GM12878 (cell line): ENCODE measurements at regions not wholly inside any gene's neighbourhood (a gene's known extent, or its start where the extent isn't known, plus 50 kb on each side); places are given as distances from the start of the nearest gene placed in this dataset.

Experiments
- ATAC-seq: fragments of 200-7000 bp; cut with Tn5 transposase; 3 replicates; pipeline ENCODE4 v1.9.1; 2020; ENCODE audit warnings: mild to moderate bottlenecking, moderate library complexity
- BruUV-seq: library from RNA; stranded (reverse); fragments of 400-500 nt; replicated peaks from 2 replicates; lab custom pipeline; 2021; lab: Mats Ljungman, UMichigan
- CTCF ChIA-PET: fragments of 300-600 bp; sonication (Branson Sonifier 250); formaldehyde crosslinking; extraction: SDS; loops from one replicate; lab custom pipeline; 2021; ENCODE audit warnings: inconsistent platforms; lab: Yijun Ruan, JAX
- POLR2A ChIA-PET: fragments of 350-600 bp; formaldehyde crosslinking; extraction: SDS; loops from one replicate; lab custom pipeline; 2021; ENCODE audit warnings: inconsistent platforms; lab: Charles Lee
- RAD21 ChIA-PET: fragments of 300-600 bp; sonication (Branson Sonifier 250); formaldehyde crosslinking; loops from one replicate; lab custom pipeline; 2023; ENCODE audit warnings: antibody characterized with exemption; ENCODE audit not compliant: unreplicated experiment; lab: Charles Lee
- SMC1A ChIA-PET: fragments of 300-600 bp; sonication (Branson Sonifier 250); formaldehyde crosslinking; loops from one replicate; lab custom pipeline; 2023; ENCODE audit not compliant: unreplicated experiment, uncharacterized antibody; lab: Charles Lee
- DNase-seq: peaks from one replicate; pipeline ENCODE4 v3.0.0-alpha.2; 2011; ENCODE audit warnings: low read depth, low spot score
- FAIRE-seq: peaks from 3 replicates; lab custom pipeline; 2011; peaks lifted over from hg19 to GRCh38; lab: Jason Lieb, UNC
- H2AFZ ChIP-seq: 2 replicates; pipeline ENCODE4 v1.6.0; 2011; ENCODE audit warnings: low read depth, low read length, control low read depth; ENCODE audit not compliant: control insufficient read depth
- H3K27ac ChIP-seq: 2 replicates; pipeline ENCODE4 v1.5.1; 2011; ENCODE audit warnings: control low read depth; ENCODE audit not compliant: control insufficient read depth, insufficient read depth
- H3K27me3 ChIP-seq, 2 experiments: replicated peaks in 1 of 2; 2 replicates each; pipeline versions ENCODE4 v1.6.0 to v1.6.1; 2011; ENCODE audit warnings: low read length in 1 of 2; ENCODE audit not compliant: control insufficient read depth in 2 of 2, insufficient read depth in 2 of 2
- H3K36me3 ChIP-seq, 2 experiments: 2 replicates each; pipeline ENCODE4 v1.5.1; 2011; ENCODE audit warnings: low read length in 1 of 2; ENCODE audit not compliant: control insufficient read depth in 2 of 2, insufficient read depth in 2 of 2
- H3K4me1 ChIP-seq: 2 replicates; pipeline ENCODE4 v1.6.1; 2011; ENCODE audit warnings: mild to moderate bottlenecking, low read length, moderate library complexity, mixed read lengths; ENCODE audit not compliant: control insufficient read depth, insufficient read depth
- H3K4me2 ChIP-seq: 2 replicates; pipeline ENCODE4 v1.6.0; 2011; ENCODE audit warnings: control low read depth; ENCODE audit not compliant: control insufficient read depth, insufficient read depth
- H3K4me3 ChIP-seq: fragments of 200-600 bp; sonication (generic); 2 replicates; pipeline ENCODE4 v1.5.1; 2016
- H3K79me2 ChIP-seq: 2 replicates; pipeline ENCODE4 v1.6.0; 2011; ENCODE audit warnings: low read length; ENCODE audit not compliant: control insufficient read depth, insufficient read depth
- H3K9ac ChIP-seq: 2 replicates; pipeline ENCODE4 v1.8.0; 2011; ENCODE audit warnings: low read length, control low read depth, mixed read lengths; ENCODE audit not compliant: control insufficient read depth, insufficient read depth
- H3K9me3 ChIP-seq: replicated peaks from 3 replicates; pipeline ENCODE4 v1.5.1; 2011; ENCODE audit warnings: mild to moderate bottlenecking, low read length; ENCODE audit not compliant: control insufficient read depth, insufficient read depth
- H4K20me1 ChIP-seq: 2 replicates; pipeline ENCODE4 v1.6.0; 2011; ENCODE audit not compliant: control insufficient read depth, insufficient read depth
- BCLAF1 ChIP-seq: fragments of 450-650 bp; IDR thresholded peaks from 2 replicates; pipeline ENCODE4 v1.6.1; 2017; ENCODE audit warnings: antibody characterized with exemption, mild to moderate bottlenecking, moderate library complexity
- CREM ChIP-seq: IDR thresholded peaks from 2 replicates; pipeline ENCODE4 v1.6.1; 2014; ENCODE audit warnings: antibody characterized with exemption, low read depth
- EGR1 ChIP-seq, 2 experiments: IDR thresholded peaks; 1 replicate in 1 of 2; 2 replicates in 1 of 2; pipeline ENCODE4 v1.6.1; 2011 to 2012; ENCODE audit warnings: low read depth in 2 of 2, low read length in 2 of 2, borderline replicate concordance in 1 of 2, mild to moderate bottlenecking in 1 of 2, moderate library complexity in 1 of 2
- ETV6 ChIP-seq, 2 experiments: fragments of 450-650 bp in 1 of 2; IDR thresholded peaks in 1 of 2; conservative IDR thresholded peaks in 1 of 2; 2 replicates each; pipeline ENCODE4 v1.6.1; 2014; ENCODE audit warnings: antibody characterized with exemption in 1 of 2, borderline replicate concordance in 1 of 2, low read depth in 1 of 2, mild to moderate bottlenecking in 1 of 2, moderate library complexity in 1 of 2
- NRF1 ChIP-seq: conservative IDR thresholded peaks from 2 replicates; pipeline ENCODE4 v1.6.1; 2011; ENCODE audit warnings: mild to moderate bottlenecking, low read depth, low read length, improper control_type of control experiment
- PRDM15 ChIP-seq: fragments of 450-650 bp; formaldehyde crosslinking; IDR thresholded peaks from 2 replicates; pipeline ENCODE4 v1.4.0; 2020; ENCODE audit warnings: mild to moderate bottlenecking, moderate library complexity
- RELA ChIP-seq: fragments of 450-650 bp; IDR thresholded peaks from 2 replicates; pipeline ENCODE4 v1.8.0; 2014; ENCODE audit warnings: borderline replicate concordance; ENCODE audit not compliant: partially characterized antibody
- RELB ChIP-seq: fragments of 450-650 bp; IDR thresholded peaks from 2 replicates; pipeline ENCODE4 v1.6.1; 2017; ENCODE audit warnings: low read depth, mild to moderate bottlenecking, moderate library complexity
- SP1 ChIP-seq: IDR thresholded peaks from one replicate; pipeline ENCODE4 v1.6.1; 2011; ENCODE audit warnings: low read depth, low read length
- SREBF1 ChIP-seq: IDR thresholded peaks from 2 replicates; pipeline ENCODE4 v1.6.1; 2012; ENCODE audit warnings: mild to moderate bottlenecking, low read length
- SUPT20H ChIP-seq: IDR thresholded peaks from 2 replicates; pipeline ENCODE4 v1.6.1; 2011; ENCODE audit warnings: low read depth, mild to moderate bottlenecking, low read length, moderate library complexity, borderline replicate concordance; ENCODE audit not compliant: control insufficient read depth
- TCF12 ChIP-seq: IDR thresholded peaks from 2 replicates; pipeline ENCODE4 v1.6.1; 2011; ENCODE audit warnings: low read depth, mild to moderate bottlenecking, low read length
- ZNF207 ChIP-seq: fragments of 450-650 bp; IDR thresholded peaks from 2 replicates; pipeline ENCODE4 v1.6.1; 2014; ENCODE audit warnings: antibody characterized with exemption, mild to moderate bottlenecking, borderline replicate concordance
- ZNF274 ChIP-seq: IDR thresholded peaks from one replicate; pipeline ENCODE4 v1.8.0; 2011; ENCODE audit not compliant: insufficient read length, insufficient read depth
- WGBS: methylation state at CpG from one replicate; pipeline ENCODE4 v1.1.6; 2016; ENCODE audit warnings: low lambda C conversion rate; ENCODE audit not compliant: insufficient replicate concordance, insufficient coverage; ENCODE audit errors: missing lambda C conversion rate; 5-methylcytosine and 5-hydroxymethylcytosine counted together
- in situ Hi-C: fragments of 300-500 bp; cut with MboI; formaldehyde crosslinking; loops from 9 replicates; pipeline ENCODE4 v1.14.3; 2018; ENCODE audit warnings: mixed read lengths
- intact Hi-C: fragments of 100-400 bp; cut with micrococcal nuclease; formaldehyde crosslinking; loops from one replicate; pipeline ENCODE4 v1.14.2; 2022; ENCODE audit not compliant: unreplicated experiment

- TF ChIP-seq ZNF274 (no peak), BCLAF1 (no peak), SUPT20H (no peak), SP1 (no peak)
These were observed 407.2 kb upstream of the CDH7 start (continued) for GRCh38 chr18:65343571-65343970.

- WGBS, result 45% methylated on average over 3 of the region's 3 CpGs
- intact Hi-C loops (no loop called here), in situ Hi-C loops (no loop called here)
- Histone ChIP-seq H3K27me3 (no peaks in the 10 kb centered on the region), H3K27ac (no peak overlapping the region), H4K20me1 (no peaks in the 10 kb centered on the region), H3K36me3 (no peaks in the 10 kb centered on the region), H2AFZ (no peak overlapping the region), H3K9me3 (no peaks in the 10 kb centered on the region), H3K9ac (no peak overlapping the region), H3K4me1 (no peaks in the 10 kb centered on the region), H3K79me2 (no peaks in the 10 kb centered on the region), H3K4me2 (no peak overlapping the region), H3K4me3 (no peak overlapping the region)
- DNase-seq, result no peak
- RAD21 ChIA-PET, result no interaction called here
- FAIRE-seq, result no peak
- no TSS peak for BruUV-seq
- POLR2A ChIA-PET, result no interaction called here
- CTCF ChIA-PET, result no interaction called here
- SMC1A ChIA-PET, result no interaction called here
- ATAC-seq, result no peak
- TF ChIP-seq RELB, result no peak
- no peak for TF ChIP-seq NRF1
- TF ChIP-seq ZNF207, result no peak
- no peak for TF ChIP-seq CREM
- TF ChIP-seq TCF12, result no peak
- no peak for TF ChIP-seq EGR1 (IDR thresholded peaks at IDR 0.05; ENCODE audit: borderline replicate concordance in 1 of 2, low read depth in 2 of 2, low read length in 2 of 2)
- no peak for TF ChIP-seq ETV6 (conservative IDR thresholded peaks at IDR 0.05 in 1 of 2, IDR thresholded peaks at IDR 0.05 in 1 of 2; ENCODE audit: borderline replicate concordance in 1 of 2, low read depth in 1 of 2)
- TF ChIP-seq PRDM15, result no peak
- no peak for TF ChIP-seq RELA
- no peak for TF ChIP-seq SREBF1
These were observed 414.4 kb upstream of the CDH7 start for GRCh38 chr18:65336411-65336810.
